HG02763 (cell line): ENCODE measurements at regions not wholly inside any gene's neighbourhood (a gene's known extent, or its start where the extent isn't known, plus 50 kb on each side); places are given as distances from the start of the nearest gene placed in this dataset.

Experiments
- ATAC-seq: cut with Tn5 transposase; IDR thresholded peaks from one replicate; pipeline ENCODE4 v1.9.1; 2021; ENCODE audit warnings: mild to moderate bottlenecking, moderate library complexity; ENCODE audit not compliant: unreplicated experiment

GRCh38 chr5:68379275-68380036, 163.9 kb downstream of the PIK3R1 start:
- no peak for ATAC-seq

- ATAC-seq: no peak
These were observed 164.5 kb downstream of the PIK3R1 start for GRCh38 chr5:68380078-68380477.

GRCh38 chr5:68381060-68381459, 165.5 kb downstream of the PIK3R1 start:
- ATAC-seq: no peak

- ATAC-seq: no peak
These were observed 166.4 kb downstream of the PIK3R1 start for GRCh38 chr5:68381909-68382308.

- no peak for ATAC-seq
These were observed 167.1 kb downstream of the PIK3R1 start for GRCh38 chr5:68382640-68383039.

DNA sequence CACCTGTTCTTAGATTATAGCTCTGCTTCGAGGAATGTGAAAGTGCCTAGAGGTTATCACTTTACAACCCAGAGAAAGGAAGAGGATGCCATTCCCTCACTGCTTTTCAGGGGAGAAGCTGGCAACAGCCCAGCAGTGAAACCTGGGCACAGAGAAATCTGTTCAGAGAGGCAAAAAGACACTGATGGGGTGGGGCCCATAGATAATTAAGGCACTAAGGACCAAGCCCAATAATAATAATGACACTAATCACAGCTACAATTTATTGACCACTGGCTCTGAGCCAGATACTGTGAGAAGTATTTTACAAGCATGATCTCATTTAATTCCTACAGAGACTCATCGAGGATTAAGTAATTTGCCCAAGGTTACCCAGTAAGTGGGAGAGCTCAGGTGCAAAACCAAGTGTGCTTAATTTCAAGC, 168.3 kb downstream of the PIK3R1 start:
- ATAC-seq: no peak

DNA sequence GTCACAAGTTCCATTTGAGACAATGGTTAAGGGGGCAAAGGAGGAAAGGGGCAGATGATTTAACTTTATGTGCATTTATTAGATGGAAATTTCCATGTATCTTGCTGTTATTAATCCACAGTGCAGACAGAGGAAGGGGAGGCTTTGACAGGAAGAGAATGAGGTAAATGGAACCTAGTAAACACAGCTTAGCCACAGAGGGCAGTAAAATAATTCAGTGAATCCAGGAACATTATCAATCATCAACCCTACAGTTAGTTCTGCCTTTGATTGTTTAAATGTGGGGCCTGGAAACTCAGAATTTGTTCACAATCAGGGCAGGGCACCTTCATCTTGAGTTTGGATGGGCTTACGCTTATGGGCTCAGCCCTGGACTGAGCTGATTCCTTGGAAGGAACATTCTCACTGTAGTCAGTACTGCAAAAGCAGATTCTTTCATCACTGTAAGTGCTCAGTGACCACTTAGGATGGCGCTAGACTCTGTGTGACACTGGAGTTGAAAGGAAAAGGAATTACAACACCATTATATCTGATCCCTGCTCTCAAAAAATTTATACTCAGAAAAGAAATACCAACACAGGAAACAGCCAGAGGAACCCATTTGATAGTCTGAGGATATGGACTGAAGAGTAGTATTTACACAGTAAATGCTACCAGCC, 169.5 kb downstream of the PIK3R1 start:
- no peak for ATAC-seq

GRCh38 chr5:68385936-68386335, 170.4 kb downstream of the PIK3R1 start:
- no peak for ATAC-seq

- no peak for ATAC-seq
These were observed 171.7 kb downstream of the PIK3R1 start for GRCh38 chr5:68387074-68387796.

DNA sequence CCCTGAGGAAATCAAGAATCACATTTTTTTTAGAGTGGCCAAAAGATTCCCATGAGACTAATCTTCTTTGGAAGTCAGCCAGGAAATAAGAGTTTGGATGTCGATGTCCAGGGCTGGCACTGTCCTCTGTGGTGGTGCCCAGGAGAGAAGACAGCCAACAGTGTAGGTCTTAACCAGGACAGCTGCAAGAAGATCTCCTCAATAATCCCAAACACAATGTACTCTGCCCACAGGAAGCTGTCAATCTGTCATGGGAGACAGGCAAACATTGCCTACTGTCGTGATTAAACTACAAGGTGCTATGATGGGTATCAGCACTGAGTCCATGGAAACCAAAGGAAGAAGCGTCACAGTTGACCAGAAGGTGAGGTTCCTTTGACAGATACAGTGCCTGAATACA, 174.1 kb downstream of the PIK3R1 start:
- no peak for ATAC-seq

DNA sequence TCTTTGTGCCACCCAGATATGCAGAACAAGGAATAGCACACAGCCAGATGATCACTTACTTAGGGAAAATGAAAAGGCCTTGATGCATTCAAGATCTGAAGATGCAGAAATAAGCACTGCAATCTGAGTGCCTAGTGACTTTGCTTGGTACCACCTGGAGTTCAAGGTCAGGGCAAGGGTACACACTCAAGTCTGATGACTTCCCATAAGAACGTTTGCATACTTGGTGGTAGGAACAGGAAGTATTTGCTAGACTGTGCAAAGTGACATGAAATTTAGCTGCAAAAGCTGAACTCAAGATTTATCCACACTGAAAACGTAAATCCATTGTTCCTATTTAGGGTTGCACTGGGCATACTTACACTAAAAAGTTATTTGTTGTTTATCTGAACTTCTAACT, 177.1 kb downstream of the PIK3R1 start:
- no peak for ATAC-seq

DNA sequence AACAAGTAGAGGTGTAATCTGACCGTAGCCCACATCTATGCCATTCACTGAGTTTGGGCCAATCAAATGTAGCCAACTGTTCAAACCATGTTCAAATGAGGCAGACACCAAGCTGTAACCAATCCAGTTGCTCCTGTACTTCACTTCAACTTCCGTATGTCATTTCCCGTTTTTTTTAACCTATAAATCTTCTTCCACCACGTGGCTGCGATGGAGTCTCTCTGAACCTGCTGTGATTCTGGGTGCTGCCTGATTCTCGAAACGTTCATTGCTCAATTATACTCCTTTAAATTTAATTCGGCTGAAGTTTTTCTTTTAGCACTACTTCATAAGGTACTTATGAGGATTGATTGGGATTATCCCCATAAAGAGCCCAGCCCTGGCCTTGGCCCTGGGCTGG, 179.7 kb downstream of the PIK3R1 start:
- no peak for ATAC-seq

DNA sequence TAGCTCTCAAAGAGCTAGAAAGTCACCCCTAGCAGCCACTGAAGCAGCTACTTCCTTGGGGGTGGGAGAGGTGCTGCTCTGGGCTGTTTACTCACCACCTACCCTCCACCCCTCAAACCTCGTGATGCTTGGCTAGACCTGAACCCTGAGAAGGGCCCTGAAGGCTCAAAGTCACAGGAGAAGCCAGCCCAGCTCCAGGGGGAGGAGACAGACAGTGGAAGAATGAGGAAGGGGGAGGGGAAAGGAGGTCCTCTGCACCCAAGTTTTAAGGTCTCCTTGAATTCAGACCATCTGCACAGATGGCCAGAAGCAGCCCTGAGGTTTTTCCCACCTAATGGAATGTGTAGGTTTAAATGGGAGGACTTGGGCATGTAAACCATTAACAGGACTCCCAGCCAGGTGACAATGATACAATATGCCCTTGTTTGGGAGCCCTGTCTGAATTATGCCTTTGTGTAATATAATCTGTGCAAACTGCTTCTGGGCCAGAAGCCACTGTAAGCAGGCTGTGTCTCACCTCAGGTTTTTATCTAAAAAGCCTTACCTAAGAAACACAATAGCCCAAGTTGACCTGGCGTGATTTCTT, 180.5 kb downstream of the PIK3R1 start:
- ATAC-seq: no peak

GRCh38 chr5:68396722-68397121, 181.2 kb downstream of the PIK3R1 start:
- no peak for ATAC-seq

DNA sequence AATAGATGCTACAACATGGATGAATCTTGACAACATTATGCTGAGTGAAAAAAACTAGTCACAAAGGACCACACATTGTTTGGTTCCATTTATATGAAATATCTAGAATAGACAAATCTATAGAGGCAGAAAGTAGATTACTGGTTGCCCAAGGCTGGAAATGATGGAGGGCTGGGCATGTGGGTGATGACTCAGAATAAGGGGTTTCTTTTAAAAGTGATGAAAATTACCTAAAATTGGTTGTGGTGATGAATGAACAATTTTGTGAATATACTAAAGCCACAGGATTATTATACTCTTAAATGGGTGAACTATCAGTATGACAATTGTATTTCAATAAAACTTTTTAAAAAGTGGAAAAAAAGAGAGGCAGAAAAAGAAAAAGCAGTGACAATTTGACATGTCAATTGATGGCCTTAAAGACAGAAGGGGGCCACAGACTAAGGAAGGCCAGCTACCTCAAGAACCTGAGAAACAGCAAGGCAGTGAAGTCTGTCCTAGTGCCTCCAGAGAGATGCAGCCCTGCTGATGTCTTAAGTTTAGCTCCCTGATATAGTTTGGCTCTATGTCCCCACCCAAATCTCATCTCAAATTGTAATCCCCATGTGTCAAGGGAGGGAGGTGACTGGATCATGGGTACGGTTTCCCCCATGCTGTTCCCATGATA, 182.7 kb downstream of the PIK3R1 start:
- ATAC-seq: no peak

DNA sequence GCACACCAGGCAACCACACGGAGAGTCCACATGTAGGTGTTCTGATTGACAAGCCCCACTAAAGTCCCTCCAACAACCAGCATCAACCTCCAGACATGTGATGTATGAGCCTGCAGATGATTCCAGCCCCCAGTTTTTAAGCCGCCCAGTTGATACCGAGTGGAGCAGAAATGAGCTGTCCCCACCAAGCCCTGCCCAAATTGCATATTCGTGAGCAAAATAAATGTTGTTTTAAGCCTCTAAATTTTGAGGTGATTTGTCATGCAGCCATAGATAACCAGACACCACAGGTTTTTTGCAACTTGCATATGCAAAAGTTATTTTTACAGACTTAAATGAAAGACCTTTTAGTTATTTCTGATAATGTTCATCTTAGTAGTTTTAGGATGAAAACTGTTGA, 187.7 kb downstream of the PIK3R1 start:
- ATAC-seq: no peak

GRCh38 chr5:68404246-68404645, 188.7 kb downstream of the PIK3R1 start:
- ATAC-seq: no peak

DNA sequence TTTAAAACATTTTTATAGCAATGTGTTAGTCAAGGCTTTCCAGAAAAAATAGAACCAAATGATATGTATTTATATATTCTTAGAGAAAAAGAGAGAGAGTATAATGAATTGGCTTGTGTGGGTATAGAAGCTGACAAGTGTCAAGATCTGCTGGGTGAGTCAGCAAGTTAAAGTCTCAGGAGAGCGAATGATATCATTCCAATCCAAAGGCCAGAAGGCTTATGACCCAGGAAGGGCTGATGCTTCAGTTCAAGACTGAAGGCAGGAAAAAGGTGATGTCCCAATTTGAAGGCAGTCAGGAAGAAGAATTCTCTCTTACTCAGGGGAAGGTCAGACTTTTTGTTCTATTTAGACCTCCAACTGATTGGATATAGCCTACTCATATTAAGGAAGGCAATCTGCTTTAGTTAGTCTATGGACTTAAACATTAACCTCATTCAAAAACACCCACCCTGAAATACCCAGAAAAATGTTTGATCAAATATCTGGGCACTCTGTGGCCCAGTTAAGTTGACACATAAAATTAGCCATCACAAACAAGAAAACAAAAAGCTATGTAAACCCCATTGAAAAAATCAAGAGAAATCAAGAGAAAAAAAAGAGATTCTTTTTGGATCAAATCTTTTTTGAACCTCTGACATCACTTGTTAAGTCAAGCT, 189.6 kb downstream of the PIK3R1 start:
- no peak for ATAC-seq

DNA sequence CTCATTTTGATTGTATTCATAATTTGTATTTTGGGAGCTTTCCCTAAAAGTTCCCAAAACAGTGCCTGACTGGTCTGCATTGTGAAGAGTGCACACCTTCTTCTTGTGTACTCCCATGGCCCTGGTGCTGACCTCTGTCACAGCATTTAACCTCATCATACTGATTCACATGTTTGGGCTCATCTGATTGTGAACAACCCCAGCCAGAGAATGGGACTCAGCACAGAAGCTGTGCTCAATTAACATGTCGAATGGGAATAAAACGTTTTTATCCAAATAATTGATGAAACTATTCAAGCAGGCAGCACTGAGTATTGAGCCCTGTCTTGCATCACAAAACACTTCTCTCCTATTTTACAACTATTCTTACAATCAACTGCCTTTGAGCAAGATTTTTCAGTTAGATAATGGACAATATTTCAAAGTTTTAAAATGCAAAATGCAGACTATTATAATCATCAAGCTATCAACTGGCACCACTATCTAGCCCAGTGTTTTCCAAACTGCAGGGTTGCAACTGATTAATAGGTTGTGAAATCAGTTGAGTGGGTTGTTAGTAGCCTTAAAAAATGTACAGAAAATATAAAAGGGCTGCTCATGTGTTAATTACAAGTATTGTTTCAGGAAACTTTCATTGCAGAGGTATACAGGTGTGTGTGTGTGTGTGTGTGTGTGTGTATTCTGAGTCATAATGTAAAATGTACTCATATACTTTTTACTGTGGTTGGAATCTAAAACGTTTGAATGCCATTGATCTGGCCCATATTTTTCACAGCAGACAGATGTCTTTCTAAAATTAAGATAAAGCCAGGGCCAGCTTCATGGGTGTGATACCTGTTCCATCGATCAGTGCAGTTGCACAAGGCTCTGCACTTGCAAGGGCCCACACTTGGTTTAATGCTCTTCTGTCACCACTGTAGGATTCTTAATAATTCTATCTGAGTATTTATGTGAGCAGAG, 190.5 kb downstream of the PIK3R1 start:
- ATAC-seq: peak; percentile 18
